ENCODE measurements at regions not wholly inside any gene's neighbourhood (a gene's known extent, or its start where the extent isn't known, plus 50 kb on each side); places are given as distances from the start of the nearest gene placed in this dataset.

GRCh38 chr4:81647388-81647787, 175.7 kb upstream of the RASGEF1B start:
- no peaks in the 10 kb centered on the region for H3K36me3 Mint-ChIP-seq
- no peaks in the 10 kb centered on the region for H3K36me3 ChIP-seq (ENCODE audit: control insufficient read depth in 2 of 2, extremely low read depth in 1 of 2, insufficient read depth in 1 of 2, low read length in 1 of 2)
- no peak overlapping the region for H3K4me3 Mint-ChIP-seq
- ChIA-PET POLR2A (no interaction called here), CTCF (no interaction called here)
- H3K4me1 ChIP-seq (ENCODE audit: control insufficient read depth in 1 of 2, extremely low read depth in 1 of 2, insufficient read depth in 2 of 2, low read length in 2 of 2), result peaks cover 13 to 64% of the 10 kb centered on the region in 2 experiments
- H3K27me3 Mint-ChIP-seq, result no peaks in the 10 kb centered on the region
- no peak overlapping the region for H3K27ac ChIP-seq (ENCODE audit: low read length)
- H3K27me3 ChIP-seq (replicated peaks in 1 of 2; ENCODE audit: control insufficient read depth in 2 of 2, extremely low read depth in 1 of 2, insufficient read depth in 2 of 2, low read length in 1 of 2), result no peaks in the 10 kb centered on the region
- ATAC-seq (replicated peaks in 1 of 4) (no peak), DNase-seq (no peak)
- H3K4me1 Mint-ChIP-seq, result peaks cover 40 to 50% (median 42%) of the 10 kb centered on the region in 3 donors
- no peak overlapping the region for H3K4me3 ChIP-seq (ENCODE audit: control insufficient read depth in 1 of 2, extremely low read depth in 1 of 2, low read length in 1 of 2)
- peaks cover 0 to 4% (median 0%) of the 10 kb centered on the region in 3 donors for H3K9me3 Mint-ChIP-seq
- no peak overlapping the region for H3K27ac Mint-ChIP-seq
- no CpG with 5 or more reads among the region's 2 CpGs for WGBS (ENCODE audit: insufficient coverage)
- no peaks in the 10 kb centered on the region for H3K9me3 ChIP-seq

DNA sequence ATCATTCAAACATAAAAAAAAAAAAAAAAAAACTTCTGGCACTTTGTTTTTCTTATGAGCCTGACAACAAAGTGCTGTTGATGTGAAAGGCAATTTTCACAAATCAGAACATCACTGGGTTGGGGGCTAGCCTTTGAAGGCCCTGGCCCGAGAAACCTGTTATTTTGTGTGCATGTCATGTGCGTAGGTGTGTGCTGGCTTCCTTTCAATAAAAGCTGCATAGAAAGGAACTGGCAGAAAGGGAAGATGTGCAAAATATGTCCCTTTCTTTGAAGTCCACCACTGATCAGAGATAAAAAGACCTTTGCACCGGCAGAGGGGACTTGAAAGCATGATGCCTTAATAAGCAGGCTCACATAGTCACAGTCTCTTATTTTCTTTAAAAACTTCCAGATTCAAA, 170.8 kb upstream of the RASGEF1B start:
- POLR2A ChIA-PET, result no interaction called here
- H3K27ac ChIP-seq (ENCODE audit: low read length), result no peak overlapping the region
- CTCF ChIA-PET, result no interaction called here
- peaks cover 0 to 22% of the 10 kb centered on the region in 2 experiments for H3K4me1 ChIP-seq (ENCODE audit: control insufficient read depth in 1 of 2, extremely low read depth in 1 of 2, insufficient read depth in 2 of 2, low read length in 2 of 2)
- H3K27me3 ChIP-seq (replicated peaks in 1 of 2; ENCODE audit: control insufficient read depth in 2 of 2, extremely low read depth in 1 of 2, insufficient read depth in 2 of 2, low read length in 1 of 2), result no peaks in the 10 kb centered on the region
- H3K9me3 ChIP-seq, result no peaks in the 10 kb centered on the region
- Mint-ChIP-seq H3K27ac (no peak overlapping the region), H3K36me3 (no peaks in the 10 kb centered on the region), H3K27me3 (no peaks in the 10 kb centered on the region), H3K4me1 (peaks cover 6 to 22% (median 10%) of the 10 kb centered on the region in 3 donors), H3K9me3 (peaks cover 0 to 4% (median 0%) of the 10 kb centered on the region in 3 donors), H3K4me3 (no peak overlapping the region)
- DNase-seq, result no peak
- no peaks in the 10 kb centered on the region for H3K36me3 ChIP-seq (ENCODE audit: control insufficient read depth in 2 of 2, extremely low read depth in 1 of 2, insufficient read depth in 1 of 2, low read length in 1 of 2)
- no CpG with 5 or more reads among the region's 3 CpGs for whole genome bisulfite sequencing (ENCODE audit: insufficient coverage)
- no peak overlapping the region for H3K4me3 ChIP-seq (ENCODE audit: control insufficient read depth in 1 of 2, extremely low read depth in 1 of 2, low read length in 1 of 2)
- ATAC-seq (replicated peaks in 1 of 4), result no peak

DNA sequence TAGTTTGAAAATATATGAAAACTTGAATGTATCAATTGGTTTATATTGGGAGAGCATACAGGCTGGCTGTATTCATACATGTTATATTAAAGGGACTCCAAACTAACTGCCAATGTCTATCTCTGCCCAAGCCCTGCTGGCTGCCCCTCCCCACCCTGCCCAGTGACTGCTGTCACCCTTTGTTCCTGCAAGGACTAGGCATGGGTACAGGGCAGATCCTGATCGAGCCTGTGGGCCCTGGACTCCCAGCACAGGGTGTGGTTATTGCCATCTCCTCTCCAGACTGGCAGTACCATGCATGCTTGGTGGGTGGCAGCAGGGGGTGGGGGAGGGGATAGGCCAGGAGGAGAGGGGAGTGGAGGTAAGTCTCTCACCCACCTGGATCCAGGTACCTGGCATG, 167.5 kb upstream of the RASGEF1B start:
- no peak overlapping the region for H3K27ac Mint-ChIP-seq
- ATAC-seq (replicated peaks in 1 of 4), result no peak
- CTCF ChIA-PET, result no interaction called here

DNA sequence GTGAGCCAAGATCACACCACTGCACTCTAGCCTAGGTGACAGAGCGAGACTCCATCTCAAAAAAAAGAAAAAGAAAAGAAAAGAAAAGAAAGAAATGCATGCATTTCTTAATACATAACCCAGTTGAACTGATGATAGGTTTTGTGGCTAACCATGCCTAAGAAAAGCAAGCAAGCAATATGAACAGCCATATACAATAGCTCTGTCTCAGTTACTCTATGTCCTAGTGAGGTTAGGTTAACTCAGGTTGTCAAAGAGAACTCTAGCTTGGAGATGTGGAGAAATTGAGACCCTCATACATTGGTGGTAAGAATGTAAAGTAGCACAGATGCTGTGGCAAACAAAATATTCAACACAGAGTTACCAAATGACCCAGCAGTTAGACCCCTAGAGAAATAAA, 167.0 kb upstream of the RASGEF1B start:
- Histone ChIP-seq H3K27ac (ENCODE audit: low read length) (no peak overlapping the region), H3K27me3 (replicated peaks in 1 of 2; ENCODE audit: control insufficient read depth in 2 of 2, extremely low read depth in 1 of 2, insufficient read depth in 2 of 2, low read length in 1 of 2) (no peaks in the 10 kb centered on the region), H3K9me3 (no peaks in the 10 kb centered on the region), H3K36me3 (ENCODE audit: control insufficient read depth in 2 of 2, extremely low read depth in 1 of 2, insufficient read depth in 1 of 2, low read length in 1 of 2) (no peaks in the 10 kb centered on the region), H3K4me3 (ENCODE audit: control insufficient read depth in 1 of 2, extremely low read depth in 1 of 2, low read length in 1 of 2) (no peak overlapping the region), H3K4me1 (ENCODE audit: control insufficient read depth in 1 of 2, extremely low read depth in 1 of 2, insufficient read depth in 2 of 2, low read length in 2 of 2) (peaks cover 0 to 11% of the 10 kb centered on the region in 2 experiments)
- no peaks in the 10 kb centered on the region for H3K36me3 Mint-ChIP-seq
- POLR2A ChIA-PET, result no interaction called here
- no peak for DNase-seq
- no peaks in the 10 kb centered on the region for H3K9me3 Mint-ChIP-seq
- no peaks in the 10 kb centered on the region for H3K27me3 Mint-ChIP-seq
- no CpG with 5 or more reads among the region's 1 CpG for WGBS (ENCODE audit: insufficient coverage)
- H3K4me1 Mint-ChIP-seq, result peaks cover 7 to 15% (median 7%) of the 10 kb centered on the region in 3 donors
- no peak overlapping the region for H3K27ac Mint-ChIP-seq
- CTCF ChIA-PET, result no interaction called here
- ATAC-seq (replicated peaks in 1 of 4), result no peak
- no peak overlapping the region for H3K4me3 Mint-ChIP-seq

More for the DNA sequence above, 167.5 kb upstream of the RASGEF1B start:
- H3K36me3 ChIP-seq (ENCODE audit: control insufficient read depth in 2 of 2, extremely low read depth in 1 of 2, insufficient read depth in 1 of 2, low read length in 1 of 2), result no peaks in the 10 kb centered on the region
- H3K27me3 ChIP-seq (replicated peaks in 1 of 2; ENCODE audit: control insufficient read depth in 2 of 2, extremely low read depth in 1 of 2, insufficient read depth in 2 of 2, low read length in 1 of 2), result no peaks in the 10 kb centered on the region
- WGBS (ENCODE audit: insufficient coverage), result 100% methylated on average over 1 of the region's 1 CpG
- no peaks in the 10 kb centered on the region for H3K36me3 Mint-ChIP-seq
- H3K4me3 ChIP-seq (ENCODE audit: control insufficient read depth in 1 of 2, extremely low read depth in 1 of 2, low read length in 1 of 2), result no peak overlapping the region
- peaks cover 7 to 15% (median 7%) of the 10 kb centered on the region in 3 donors for H3K4me1 Mint-ChIP-seq
- peaks cover 0 to 11% of the 10 kb centered on the region in 2 experiments for H3K4me1 ChIP-seq (ENCODE audit: control insufficient read depth in 1 of 2, extremely low read depth in 1 of 2, insufficient read depth in 2 of 2, low read length in 2 of 2)
- no peak overlapping the region for H3K27ac ChIP-seq (ENCODE audit: low read length)
- no peaks in the 10 kb centered on the region for H3K27me3 Mint-ChIP-seq
- H3K9me3 ChIP-seq, result no peaks in the 10 kb centered on the region
- DNase-seq, result no peak
- POLR2A ChIA-PET, result no interaction called here
- no peaks in the 10 kb centered on the region for H3K9me3 Mint-ChIP-seq
- no peak overlapping the region for H3K4me3 Mint-ChIP-seq

DNA sequence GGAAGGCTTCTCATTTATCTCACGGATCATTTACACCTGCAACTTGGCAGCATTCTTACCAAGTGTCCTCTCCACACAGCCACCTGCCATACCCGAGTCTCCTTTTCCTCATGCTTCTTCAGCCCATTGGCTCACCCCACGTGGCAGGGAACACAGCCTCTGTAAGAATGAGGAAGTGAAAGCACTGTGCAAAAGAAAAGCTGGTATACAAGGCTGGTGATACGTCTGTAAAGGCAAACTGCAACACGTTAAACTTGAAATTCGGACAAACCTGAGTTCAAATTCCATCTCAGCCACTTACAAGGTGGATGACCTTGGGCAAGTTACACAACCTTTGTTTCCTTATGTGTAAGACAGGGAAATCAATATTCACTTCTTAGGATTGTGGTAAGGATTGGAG, 164.0 kb upstream of the RASGEF1B start:
- 100% methylated on average over 1 of the region's 6 CpGs for WGBS (ENCODE audit: insufficient coverage)
- H3K27me3 Mint-ChIP-seq, result no peaks in the 10 kb centered on the region
- H3K9me3 ChIP-seq, result no peaks in the 10 kb centered on the region
- no peaks in the 10 kb centered on the region for H3K36me3 Mint-ChIP-seq
- H3K4me1 ChIP-seq (ENCODE audit: control insufficient read depth in 1 of 2, extremely low read depth in 1 of 2, insufficient read depth in 2 of 2, low read length in 2 of 2), result peaks cover 0 to 4% of the 10 kb centered on the region in 2 experiments
- no peaks in the 10 kb centered on the region for H3K36me3 ChIP-seq (ENCODE audit: control insufficient read depth in 2 of 2, extremely low read depth in 1 of 2, insufficient read depth in 1 of 2, low read length in 1 of 2)
- H3K4me3 Mint-ChIP-seq, result no peak overlapping the region
- no peaks in the 10 kb centered on the region for H3K9me3 Mint-ChIP-seq
- H3K27ac ChIP-seq (ENCODE audit: low read length), result no peak overlapping the region
- no peak overlapping the region for H3K27ac Mint-ChIP-seq
- H3K27me3 ChIP-seq (replicated peaks in 1 of 2; ENCODE audit: control insufficient read depth in 2 of 2, extremely low read depth in 1 of 2, insufficient read depth in 2 of 2, low read length in 1 of 2), result no peaks in the 10 kb centered on the region
- DNase-seq (peak in 1 of 35 experiments; percentile 19), ATAC-seq (replicated peaks in 1 of 4) (no peak)
- H3K4me1 Mint-ChIP-seq, result peaks cover 0 to 4% (median 0%) of the 10 kb centered on the region in 3 donors
- POLR2A ChIA-PET, result no interaction called here
- no peak overlapping the region for H3K4me3 ChIP-seq (ENCODE audit: control insufficient read depth in 1 of 2, extremely low read depth in 1 of 2, low read length in 1 of 2)
- CTCF ChIA-PET, result no interaction called here

DNA sequence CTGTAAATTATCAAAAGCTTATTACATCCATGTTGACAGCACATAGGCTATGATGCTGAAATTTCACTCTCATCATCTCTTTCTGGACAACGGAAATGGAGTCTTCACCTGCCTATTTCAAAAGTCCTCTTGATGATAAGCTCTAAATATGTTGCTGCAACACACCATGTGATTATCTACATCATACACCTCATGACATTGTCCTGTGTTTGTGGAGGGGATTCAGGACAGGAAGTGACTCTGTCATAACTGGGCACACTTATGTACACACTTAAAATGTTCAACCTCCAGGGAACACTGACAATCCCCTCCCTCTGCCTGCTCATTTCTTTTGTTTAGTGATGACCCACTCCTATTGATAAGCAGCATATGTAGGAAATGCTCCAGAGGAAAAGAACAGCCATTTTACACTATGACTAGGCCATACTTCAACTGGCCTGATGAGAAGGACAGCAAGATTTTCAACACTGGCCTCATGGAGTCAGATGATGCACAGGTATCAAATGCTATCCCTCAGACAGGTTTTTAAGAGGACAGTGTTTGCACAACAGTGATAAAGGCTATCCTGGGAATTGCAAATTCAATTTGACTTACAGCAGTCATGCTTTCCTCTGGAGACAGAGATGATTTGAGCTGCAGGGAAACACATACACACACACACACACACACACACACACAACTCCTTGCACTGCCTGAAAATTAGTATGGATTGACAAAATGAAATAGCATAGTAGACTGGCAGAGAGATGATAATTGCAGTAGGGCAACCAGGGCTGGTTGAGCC, 163.3 kb upstream of the RASGEF1B start:
- peaks cover 0 to 4% (median 0%) of the 10 kb centered on the region in 3 donors for H3K4me1 Mint-ChIP-seq
- ATAC-seq (replicated peaks in 1 of 4), result no peak
- no peaks in the 10 kb centered on the region for H3K9me3 ChIP-seq
- CTCF ChIA-PET, result no interaction called here
- H3K27me3 ChIP-seq (replicated peaks in 1 of 2; ENCODE audit: control insufficient read depth in 2 of 2, extremely low read depth in 1 of 2, insufficient read depth in 2 of 2, low read length in 1 of 2), result no peaks in the 10 kb centered on the region
- H3K27ac Mint-ChIP-seq, result no peak overlapping the region
- no CpG with 5 or more reads among the region's 1 CpG for whole genome bisulfite sequencing (ENCODE audit: insufficient coverage)
- DNase-seq, result no peak
- no peaks in the 10 kb centered on the region for H3K36me3 Mint-ChIP-seq
- H3K4me3 Mint-ChIP-seq, result no peak overlapping the region
- H3K27me3 Mint-ChIP-seq, result no peaks in the 10 kb centered on the region
- POLR2A ChIA-PET, result no interaction called here
- no peak overlapping the region for H3K27ac ChIP-seq (ENCODE audit: low read length)
- peaks cover 0 to 4% of the 10 kb centered on the region in 2 experiments for H3K4me1 ChIP-seq (ENCODE audit: control insufficient read depth in 1 of 2, extremely low read depth in 1 of 2, insufficient read depth in 2 of 2, low read length in 2 of 2)
- no peaks in the 10 kb centered on the region for H3K36me3 ChIP-seq (ENCODE audit: control insufficient read depth in 2 of 2, extremely low read depth in 1 of 2, insufficient read depth in 1 of 2, low read length in 1 of 2)
- H3K9me3 Mint-ChIP-seq, result no peaks in the 10 kb centered on the region
- no peak overlapping the region for H3K4me3 ChIP-seq (ENCODE audit: control insufficient read depth in 1 of 2, extremely low read depth in 1 of 2, low read length in 1 of 2)

Data from T-cell (primary cell).